ENCODE measurements at regions not wholly inside any gene's neighbourhood (a gene's known extent, or its start where the extent isn't known, plus 50 kb on each side); places are given as distances from the start of the nearest gene placed in this dataset.

- Mint-ChIP-seq H3K4me1 (peaks cover 15% of the 10 kb centered on the region), H3K4me3 (no peak overlapping the region), H3K36me3 (ENCODE audit: low read depth) (no peaks in the 10 kb centered on the region), H3K27me3 (ENCODE audit: low read depth, poor library complexity) (peaks cover 30% of the 10 kb centered on the region), H3K9me3 (no peaks in the 10 kb centered on the region), H3K27ac (no peak overlapping the region)
- no peak for TF ChIP-seq CTCF (IDR thresholded peaks at IDR 0.05)
- no peak for DNase-seq
Observed at GRCh38 chr3:43962043-43962442, 271.3 kb downstream of the ABHD5 start.

- no peak overlapping the region for H3K4me3 Mint-ChIP-seq
- H3K4me1 Mint-ChIP-seq, result peaks cover 13% of the 10 kb centered on the region
- TF ChIP-seq CTCF (IDR thresholded peaks at IDR 0.05), result no peak
- H3K27ac Mint-ChIP-seq, result no peak overlapping the region
- H3K27me3 Mint-ChIP-seq (ENCODE audit: low read depth, poor library complexity), result peaks cover 32% of the 10 kb centered on the region
- no peaks in the 10 kb centered on the region for H3K9me3 Mint-ChIP-seq
- no peak for DNase-seq
- no peaks in the 10 kb centered on the region for H3K36me3 Mint-ChIP-seq (ENCODE audit: low read depth)
Observed at GRCh38 chr3:43963208-43963607, 272.5 kb downstream of the ABHD5 start.

GRCh38 chr3:43964640-43965039 is 273.9 kb downstream of the ABHD5 start:
- TF ChIP-seq CTCF (IDR thresholded peaks at IDR 0.05), result no peak
- Mint-ChIP-seq H3K36me3 (ENCODE audit: low read depth) (no peaks in the 10 kb centered on the region), H3K4me3 (no peak overlapping the region), H3K9me3 (no peaks in the 10 kb centered on the region), H3K4me1 (peaks cover 5% of the 10 kb centered on the region), H3K27me3 (ENCODE audit: low read depth, poor library complexity) (peaks cover 27% of the 10 kb centered on the region), H3K27ac (no peak overlapping the region)
- DNase-seq, result no peak

GRCh38 chr3:43965656-43966055 is 274.9 kb downstream of the ABHD5 start:
- no peak overlapping the region for H3K27ac Mint-ChIP-seq
- TF ChIP-seq CTCF (IDR thresholded peaks at IDR 0.05), result no peak
- peaks cover 27% of the 10 kb centered on the region for H3K27me3 Mint-ChIP-seq (ENCODE audit: low read depth, poor library complexity)
- no peaks in the 10 kb centered on the region for H3K9me3 Mint-ChIP-seq
- no peak overlapping the region for H3K4me3 Mint-ChIP-seq
- DNase-seq, result no peak
- peaks cover 4% of the 10 kb centered on the region for H3K4me1 Mint-ChIP-seq
- H3K36me3 Mint-ChIP-seq (ENCODE audit: low read depth), result no peaks in the 10 kb centered on the region

GRCh38 chr3:43966126-43966525 is 275.4 kb downstream of the ABHD5 start:
- DNase-seq, result no peak
- H3K4me1 Mint-ChIP-seq, result peaks cover 9% of the 10 kb centered on the region
- TF ChIP-seq CTCF (IDR thresholded peaks at IDR 0.05), result no peak
- H3K27me3 Mint-ChIP-seq (ENCODE audit: low read depth, poor library complexity), result peaks cover 27% of the 10 kb centered on the region
- H3K4me3 Mint-ChIP-seq, result no peak overlapping the region
- H3K36me3 Mint-ChIP-seq (ENCODE audit: low read depth), result no peaks in the 10 kb centered on the region
- H3K27ac Mint-ChIP-seq, result no peak overlapping the region
- no peaks in the 10 kb centered on the region for H3K9me3 Mint-ChIP-seq

- no peak overlapping the region for H3K27ac Mint-ChIP-seq
- H3K27me3 Mint-ChIP-seq (ENCODE audit: low read depth, poor library complexity), result peaks cover 23% of the 10 kb centered on the region
- no peak for DNase-seq
- no peak overlapping the region for H3K4me3 Mint-ChIP-seq
- no peak for TF ChIP-seq CTCF (IDR thresholded peaks at IDR 0.05)
- peaks cover 13% of the 10 kb centered on the region for H3K4me1 Mint-ChIP-seq
- H3K9me3 Mint-ChIP-seq, result no peaks in the 10 kb centered on the region
- H3K36me3 Mint-ChIP-seq (ENCODE audit: low read depth), result no peaks in the 10 kb centered on the region
Observed at GRCh38 chr3:43966530-43966929, 275.2 kb upstream of the TOPAZ1 start.

Measured in nephron progenitor cell (in vitro differentiated cells).